Chondrocyte (in vitro differentiated cells): ENCODE measurements at regions not wholly inside any gene's neighbourhood (a gene's known extent, or its start where the extent isn't known, plus 50 kb on each side); places are given as distances from the start of the nearest gene placed in this dataset.

Experiments used
- DNase-seq: peaks from one replicate; pipeline ENCODE4 v3.0.0; 2021; ENCODE audit warnings: mixed read lengths, low spot score
- H3K27ac Mint-ChIP-seq: one replicate; pipeline ENCODE4 v1.8.0; 2021; ENCODE audit warnings: mild to moderate bottlenecking, moderate library complexity, mixed read lengths; ENCODE audit not compliant: unreplicated experiment
- H3K27me3 Mint-ChIP-seq: 2 replicates; pipeline ENCODE4 v1.8.0; 2021; ENCODE audit warnings: low read depth, mixed read lengths
- H3K36me3 Mint-ChIP-seq: 2 replicates; pipeline ENCODE4 v1.8.0; 2021; ENCODE audit warnings: low read depth, mixed read lengths
- H3K4me1 Mint-ChIP-seq: 2 replicates; pipeline ENCODE4 v1.8.0; 2021; ENCODE audit warnings: low read depth, mild to moderate bottlenecking, mixed read lengths
- H3K4me3 Mint-ChIP-seq: one replicate; pipeline ENCODE4 v1.8.0; 2021; ENCODE audit warnings: mild to moderate bottlenecking, moderate library complexity, mixed read lengths; ENCODE audit not compliant: unreplicated experiment
- H3K9me3 Mint-ChIP-seq: 2 replicates; pipeline ENCODE4 v1.8.0; 2021; ENCODE audit warnings: low read depth, mixed read lengths
- TF ChIP-seq, protein P1 (sequence below): fragments of 200-600 bp; sonication (generic); IDR thresholded peaks from 2 replicates; pipeline ENCODE4 v1.5.0; 2021; ENCODE audit warnings: antibody characterized with exemption, mild to moderate bottlenecking, moderate library complexity

- Mint-ChIP-seq H3K4me3 (no peak overlapping the region), H3K36me3 (no peaks in the 10 kb centered on the region), H3K9me3 (no peaks in the 10 kb centered on the region), H3K27ac (no peak overlapping the region), H3K27me3 (no peaks in the 10 kb centered on the region), H3K4me1 (no peaks in the 10 kb centered on the region)
- no peak for DNase-seq
- TF ChIP-seq, protein P1, sequence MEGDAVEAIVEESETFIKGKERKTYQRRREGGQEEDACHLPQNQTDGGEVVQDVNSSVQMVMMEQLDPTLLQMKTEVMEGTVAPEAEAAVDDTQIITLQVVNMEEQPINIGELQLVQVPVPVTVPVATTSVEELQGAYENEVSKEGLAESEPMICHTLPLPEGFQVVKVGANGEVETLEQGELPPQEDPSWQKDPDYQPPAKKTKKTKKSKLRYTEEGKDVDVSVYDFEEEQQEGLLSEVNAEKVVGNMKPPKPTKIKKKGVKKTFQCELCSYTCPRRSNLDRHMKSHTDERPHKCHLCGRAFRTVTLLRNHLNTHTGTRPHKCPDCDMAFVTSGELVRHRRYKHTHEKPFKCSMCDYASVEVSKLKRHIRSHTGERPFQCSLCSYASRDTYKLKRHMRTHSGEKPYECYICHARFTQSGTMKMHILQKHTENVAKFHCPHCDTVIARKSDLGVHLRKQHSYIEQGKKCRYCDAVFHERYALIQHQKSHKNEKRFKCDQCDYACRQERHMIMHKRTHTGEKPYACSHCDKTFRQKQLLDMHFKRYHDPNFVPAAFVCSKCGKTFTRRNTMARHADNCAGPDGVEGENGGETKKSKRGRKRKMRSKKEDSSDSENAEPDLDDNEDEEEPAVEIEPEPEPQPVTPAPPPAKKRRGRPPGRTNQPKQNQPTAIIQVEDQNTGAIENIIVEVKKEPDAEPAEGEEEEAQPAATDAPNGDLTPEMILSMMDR = no peak
Measured at GRCh38 chr5:115384587-115385375, 88.3 kb upstream of the CCDC112 start.

DNA sequence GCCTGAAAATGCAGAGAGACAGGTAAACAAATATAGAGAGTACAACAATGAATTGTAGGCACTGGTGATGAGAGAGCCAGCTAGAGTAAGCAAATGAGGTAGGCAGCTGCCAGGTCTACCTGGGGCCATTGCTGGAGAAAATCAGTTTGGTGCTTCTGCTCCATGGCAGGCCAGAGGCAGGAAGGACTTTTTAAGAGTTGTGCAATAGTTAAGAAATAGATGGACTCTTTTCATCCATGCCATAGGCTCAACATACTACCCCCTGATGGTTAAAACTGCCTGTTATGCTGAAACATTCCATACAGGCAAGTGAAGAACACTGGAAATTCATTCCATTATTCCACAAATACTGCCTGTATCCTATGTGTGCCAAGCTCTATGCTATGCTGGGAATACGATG is 86.5 kb upstream of the CCDC112 start:
- Mint-ChIP-seq H3K27ac (no peak overlapping the region), H3K27me3 (peaks cover 1% of the 10 kb centered on the region), H3K4me3 (no peak overlapping the region), H3K9me3 (no peaks in the 10 kb centered on the region), H3K4me1 (peaks cover 2% of the 10 kb centered on the region), H3K36me3 (no peaks in the 10 kb centered on the region)
- DNase-seq = no peak
- TF ChIP-seq, protein P1 = no peak

DNA sequence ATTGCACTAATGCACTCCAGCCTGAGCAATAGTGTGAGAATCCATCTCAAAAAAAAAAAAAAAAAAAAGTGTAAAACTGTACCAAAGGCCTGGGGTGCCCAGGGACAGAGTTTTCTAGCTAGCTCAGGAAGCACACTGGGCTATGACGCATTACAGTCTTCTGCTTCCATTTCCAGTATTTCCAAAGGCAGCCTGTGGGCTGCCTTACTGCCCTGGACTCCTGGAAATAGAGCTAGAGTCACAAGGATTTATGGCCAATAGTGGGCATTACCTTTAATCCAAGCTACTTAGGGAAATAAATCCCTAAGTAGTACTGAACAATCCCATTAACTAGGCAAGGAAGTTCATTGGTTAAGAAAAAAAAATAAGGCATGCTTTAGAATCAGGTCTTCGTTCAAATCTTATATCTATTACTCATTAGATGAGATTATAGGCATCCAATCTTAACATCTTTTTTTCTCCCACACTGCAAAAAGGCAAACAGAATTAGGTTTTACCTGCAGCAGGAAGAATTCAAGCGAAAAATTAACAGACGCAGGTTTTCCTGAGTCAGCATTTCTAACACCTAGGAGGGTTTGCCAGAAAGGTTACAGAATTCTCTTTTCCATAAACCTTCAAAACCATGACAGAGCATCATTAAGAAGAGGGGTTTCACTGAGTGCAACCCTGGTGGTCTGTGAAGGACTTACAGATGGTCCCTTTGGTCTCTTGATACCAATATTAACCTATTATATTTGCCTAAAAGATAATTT is 85.6 kb upstream of the CCDC112 start:
- peaks cover 2% of the 10 kb centered on the region for H3K27me3 Mint-ChIP-seq
- H3K36me3 Mint-ChIP-seq = no peaks in the 10 kb centered on the region
- no peak overlapping the region for H3K4me3 Mint-ChIP-seq
- TF ChIP-seq, protein P1 = no peak
- no peaks in the 10 kb centered on the region for H3K9me3 Mint-ChIP-seq
- H3K4me1 Mint-ChIP-seq = peaks cover 11% of the 10 kb centered on the region
- no peak for DNase-seq
- H3K27ac Mint-ChIP-seq = no peak overlapping the region

DNA sequence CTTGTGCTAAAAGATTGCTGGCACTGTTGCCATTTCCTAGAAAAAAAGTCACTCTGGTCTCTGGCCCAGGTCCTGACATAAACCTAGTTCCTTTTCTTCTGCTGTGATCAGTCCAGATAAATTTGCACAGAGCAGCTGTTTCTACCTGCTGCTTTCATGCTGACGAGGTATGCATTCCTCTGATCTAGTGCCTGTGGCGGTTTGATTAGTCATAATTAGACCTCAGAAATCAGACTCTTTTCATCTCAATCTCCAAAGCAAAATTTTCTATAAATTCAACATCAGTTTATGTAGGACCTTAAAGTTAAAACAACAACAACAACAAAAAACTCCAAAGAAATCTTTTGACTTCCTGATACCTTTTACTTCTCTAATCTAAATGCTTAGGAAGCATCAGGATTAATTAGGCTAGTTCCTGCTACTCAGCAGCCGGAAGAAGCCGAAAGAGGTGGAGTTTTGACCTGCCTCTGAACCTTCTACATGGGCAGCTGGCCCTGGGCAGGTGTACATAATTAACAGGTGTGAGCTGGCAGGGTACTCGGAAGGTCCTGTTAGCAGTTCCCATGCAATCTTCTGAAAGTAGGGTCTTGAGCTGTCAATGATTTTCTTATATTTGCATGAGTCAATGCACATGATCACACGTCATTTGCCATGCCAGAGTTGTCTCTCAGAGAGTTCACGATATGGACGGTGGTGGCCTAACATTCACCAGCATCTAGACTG is 83.3 kb upstream of the CCDC112 start:
- Mint-ChIP-seq H3K4me3 (no peak overlapping the region), H3K36me3 (no peaks in the 10 kb centered on the region), H3K4me1 (peaks cover 11% of the 10 kb centered on the region), H3K27ac (no peak overlapping the region), H3K27me3 (peaks cover 2% of the 10 kb centered on the region), H3K9me3 (no peaks in the 10 kb centered on the region)
- TF ChIP-seq, protein P1 = no peak
- no peak for DNase-seq

- Mint-ChIP-seq H3K4me1 (peaks cover 11% of the 10 kb centered on the region), H3K4me3 (no peak overlapping the region), H3K9me3 (no peaks in the 10 kb centered on the region), H3K27me3 (peaks cover 2% of the 10 kb centered on the region), H3K27ac (no peak overlapping the region), H3K36me3 (no peaks in the 10 kb centered on the region)
- TF ChIP-seq, protein P1 = no peak
- no peak for DNase-seq
Measured at GRCh38 chr5:115378754-115379153, 82.3 kb upstream of the CCDC112 start.
